SK-N-MC (cell line): ENCODE measurements at regions not wholly inside any gene's neighbourhood (a gene's known extent, or its start where the extent isn't known, plus 50 kb on each side); places are given as distances from the start of the nearest gene placed in this dataset.
"Not testable (repeated sequence)": the region's sequence is repeated elsewhere in the genome, so short reads cannot be mapped to it uniquely, and the experiment has no call there.

ENCODE experiments used
- DNase-seq: peaks from one replicate; pipeline ENCODE4 v3.0.0-alpha.2; 2011; ENCODE audit warnings: low read depth, low spot score
- H3K27ac ChIP-seq: fragments of 200-600 bp; sonication (generic); 2 replicates; pipeline ENCODE4 v1.5.1; 2016; ENCODE audit warnings: mixed run types
- H3K36me3 ChIP-seq: fragments of 200-600 bp; sonication (generic); 2 replicates; pipeline ENCODE4 v1.6.1; 2017; ENCODE audit warnings: antibody characterized with exemption, low read length, mixed read lengths; ENCODE audit not compliant: insufficient read depth
- H3K4me3 ChIP-seq: fragments of 200-600 bp; sonication (generic); 2 replicates; pipeline ENCODE4 v1.5.1; 2016
- H3K9ac ChIP-seq: fragments of 200-600 bp; sonication (generic); 2 replicates; pipeline ENCODE4 v1.8.0; 2017; ENCODE audit warnings: mixed run types, mixed read lengths; ENCODE audit not compliant: insufficient read length
- H3K9me3 ChIP-seq: fragments of 200-600 bp; sonication (generic); 2 replicates; pipeline ENCODE4 v1.6.1; 2017; ENCODE audit warnings: low read depth, mild to moderate bottlenecking, antibody characterized with exemption, low read length, moderate library complexity, mixed read lengths
- EZH2 ChIP-seq: fragments of 200-600 bp; sonication (generic); IDR thresholded peaks from one replicate; pipeline ENCODE4 v1.6.1; 2017; ENCODE audit warnings: antibody characterized with exemption
- FOXP2 ChIP-seq: optimal IDR thresholded peaks from 2 replicates; pipeline ENCODE3; 2011; ENCODE audit warnings: mild to moderate bottlenecking, moderate library complexity; ENCODE audit not compliant: insufficient read depth; ENCODE audit errors: extremely low read length, control extremely low read depth
- POLR2AphosphoS5 ChIP-seq: IDR thresholded peaks from 2 replicates; pipeline ENCODE4 v1.6.1; 2012; ENCODE audit warnings: mild to moderate bottlenecking, low read depth, low read length, borderline replicate concordance

DNA sequence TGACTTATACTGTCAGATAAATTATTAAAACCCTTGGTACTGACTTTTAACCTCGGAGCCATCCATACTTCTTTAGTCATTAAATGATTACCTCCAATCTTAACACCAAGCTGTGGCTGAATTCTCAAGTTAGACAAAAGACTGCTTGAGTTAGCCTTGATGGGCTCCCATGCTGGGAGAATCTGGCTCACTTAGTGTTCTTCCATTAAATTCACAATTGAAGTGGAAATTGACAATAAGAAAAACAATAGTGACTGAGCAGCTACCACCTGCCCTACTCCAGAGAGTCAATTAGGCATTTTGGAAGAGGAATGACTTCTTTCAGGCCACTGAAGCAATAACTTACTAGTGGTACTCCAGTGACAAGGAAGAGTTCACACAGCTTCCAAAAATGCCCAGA, 503.0 kb upstream of the CPXCR1 start:
- H3K27ac ChIP-seq = no peak overlapping the region
- TF ChIP-seq FOXP2 = no peak
- no peak for TF ChIP-seq POLR2AphosphoS5
- no peak for TF ChIP-seq EZH2
- DNase-seq = no peak

GRCh38 chrX:88284844-88285243, 462.2 kb upstream of the CPXCR1 start:
- Histone ChIP-seq H3K27ac (no peak overlapping the region), H3K9me3 (no peaks in the 10 kb centered on the region), H3K4me3 (no peak overlapping the region), H3K36me3 (no peaks in the 10 kb centered on the region), H3K9ac (no peak overlapping the region)
- no peak for DNase-seq
- TF ChIP-seq FOXP2 (no peak), POLR2AphosphoS5 (no peak), EZH2 (no peak)

More for the DNA sequence above, 503.0 kb upstream of the CPXCR1 start:
- H3K36me3 ChIP-seq = no peaks in the 10 kb centered on the region
- no peaks in the 10 kb centered on the region for H3K9me3 ChIP-seq
- H3K4me3 ChIP-seq = no peak overlapping the region
- H3K9ac ChIP-seq = no peak overlapping the region

- H3K4me3 ChIP-seq, H3K36me3 ChIP-seq, DNase-seq, H3K9me3 ChIP-seq, H3K27ac ChIP-seq, H3K9ac ChIP-seq: not testable (repeated sequence)
These were observed 433.1 kb upstream of the CPXCR1 start for GRCh38 chrX:88313972-88314371.

- Histone ChIP-seq H3K9ac (no peak overlapping the region), H3K4me3 (no peak overlapping the region), H3K36me3 (no peaks in the 10 kb centered on the region), H3K27ac (no peak overlapping the region), H3K9me3 (no peaks in the 10 kb centered on the region)
- TF ChIP-seq FOXP2 (no peak), EZH2 (no peak), POLR2AphosphoS5 (no peak)
- no peak for DNase-seq
These were observed 421.4 kb upstream of the CPXCR1 start for GRCh38 chrX:88325634-88326033.

DNA sequence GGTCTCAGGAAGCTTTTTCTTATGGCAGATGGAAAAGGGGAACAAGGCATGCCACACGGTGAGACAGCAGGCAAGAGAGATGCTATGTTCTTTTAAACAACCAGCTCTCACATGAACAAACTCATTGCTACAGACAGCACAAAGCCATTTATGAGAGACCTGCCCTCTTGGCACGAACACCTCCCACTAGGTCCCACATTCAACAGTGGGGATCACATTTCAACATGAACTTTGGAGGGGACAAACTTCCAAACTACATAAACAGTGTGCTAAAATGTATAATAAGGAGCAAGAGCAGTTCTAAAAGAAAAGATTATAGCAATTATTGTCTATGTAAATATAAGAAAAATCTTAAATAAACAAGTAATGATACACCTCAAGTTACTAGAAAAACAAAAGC, 391.8 kb upstream of the CPXCR1 start:
- Histone ChIP-seq H3K9ac (no peak overlapping the region), H3K27ac (no peak overlapping the region), H3K36me3 (no peaks in the 10 kb centered on the region), H3K9me3 (no peaks in the 10 kb centered on the region), H3K4me3 (no peak overlapping the region)
- DNase-seq = no peak
- no peak for TF ChIP-seq POLR2AphosphoS5

GRCh38 chrX:88366314-88366713, 380.7 kb upstream of the CPXCR1 start:
- Histone ChIP-seq H3K9ac (no peak overlapping the region), H3K4me3 (no peak overlapping the region), H3K36me3 (no peaks in the 10 kb centered on the region), H3K27ac (no peak overlapping the region), H3K9me3 (no peaks in the 10 kb centered on the region)
- DNase-seq = no peak
- TF ChIP-seq FOXP2 (no peak), POLR2AphosphoS5 (no peak), EZH2 (no peak)

DNA sequence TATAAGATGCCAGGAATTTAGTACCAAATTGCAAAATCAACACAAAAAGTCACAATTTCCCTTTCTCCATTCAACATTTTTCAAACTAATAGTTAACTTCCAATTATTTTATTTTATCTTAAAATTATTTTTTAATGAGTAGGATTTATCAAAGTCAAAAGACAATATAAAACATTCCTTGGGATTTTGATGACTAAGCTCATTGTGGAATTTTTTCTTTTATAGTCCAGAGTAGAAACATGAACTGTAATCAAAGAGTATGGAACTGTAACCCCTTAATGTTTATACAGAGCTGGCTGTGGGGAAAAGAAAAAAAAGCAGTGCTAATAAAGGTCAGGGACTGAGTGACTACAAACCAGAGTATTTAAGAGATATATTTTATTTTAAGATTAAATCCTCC, 368.6 kb upstream of the CPXCR1 start:
- TF ChIP-seq FOXP2 = no peak
- TF ChIP-seq EZH2 = no peak
- TF ChIP-seq POLR2AphosphoS5 = no peak
- H3K4me3 ChIP-seq = no peak overlapping the region
- H3K9me3 ChIP-seq = no peaks in the 10 kb centered on the region
- no peaks in the 10 kb centered on the region for H3K36me3 ChIP-seq
- DNase-seq = no peak
- no peak overlapping the region for H3K27ac ChIP-seq
- no peak overlapping the region for H3K9ac ChIP-seq

- TF ChIP-seq POLR2AphosphoS5 = no peak
- TF ChIP-seq FOXP2 = no peak
- TF ChIP-seq EZH2 = no peak
- no peak overlapping the region for H3K27ac ChIP-seq
- DNase-seq = no peak
- no peak overlapping the region for H3K9ac ChIP-seq
- no peak overlapping the region for H3K4me3 ChIP-seq
- no peaks in the 10 kb centered on the region for H3K36me3 ChIP-seq
- no peaks in the 10 kb centered on the region for H3K9me3 ChIP-seq
These were observed 349.5 kb upstream of the CPXCR1 start for GRCh38 chrX:88397551-88397950.

- no peaks in the 10 kb centered on the region for H3K9me3 ChIP-seq
- no peak overlapping the region for H3K9ac ChIP-seq
- H3K36me3 ChIP-seq = no peaks in the 10 kb centered on the region
- no peak for DNase-seq
- no peak overlapping the region for H3K27ac ChIP-seq
- no peak overlapping the region for H3K4me3 ChIP-seq
- TF ChIP-seq POLR2AphosphoS5 = no peak
- no peak for TF ChIP-seq FOXP2
- no peak for TF ChIP-seq EZH2
These were observed 331.0 kb upstream of the CPXCR1 start for GRCh38 chrX:88416002-88416401.

- H3K27ac ChIP-seq = no peak overlapping the region
- DNase-seq = no peak
- H3K36me3 ChIP-seq = no peaks in the 10 kb centered on the region
- H3K9ac ChIP-seq = no peak overlapping the region
- TF ChIP-seq FOXP2 (no peak), POLR2AphosphoS5 (no peak), EZH2 (no peak)
- no peak overlapping the region for H3K4me3 ChIP-seq
- no peaks in the 10 kb centered on the region for H3K9me3 ChIP-seq
These were observed 330.1 kb upstream of the CPXCR1 start for GRCh38 chrX:88416965-88417364.
